NCI-H524 (cell line): ENCODE measurements at regions not wholly inside any gene's neighbourhood (a gene's known extent, or its start where the extent isn't known, plus 50 kb on each side); places are given as distances from the start of the nearest gene placed in this dataset.
"Not testable (repeated sequence)": the region's sequence is repeated elsewhere in the genome, so short reads cannot be mapped to it uniquely, and the experiment has no call there.

ENCODE experiments used
- DNase-seq, 2 experiments: peaks; one replicate each; lab custom pipeline; 2025; lab: John Stamatoyannopoulos, UW

GRCh38 chr6:160804639-160805038 is 102.6 kb downstream of the PLG start:
- no peak for DNase-seq

- no peak for DNase-seq
Measured at GRCh38 chr6:160808263-160808662, 106.2 kb downstream of the PLG start.

- no peak for DNase-seq
Measured at GRCh38 chr6:160810238-160810637, 108.2 kb downstream of the PLG start.

GRCh38 chr6:160812097-160812496 is 110.1 kb downstream of the PLG start:
- DNase-seq: no peak

- no peak for DNase-seq
Measured at GRCh38 chr6:160818934-160819333, 116.9 kb downstream of the PLG start.

- not testable (repeated sequence) for DNase-seq
Measured at GRCh38 chr6:160820661-160821060, 118.6 kb downstream of the PLG start.

- no peak for DNase-seq
Measured at GRCh38 chr6:160831739-160832138, 129.7 kb downstream of the PLG start.

GRCh38 chr6:160832422-160832821 is 130.4 kb downstream of the PLG start:
- DNase-seq: no peak

- no peak for DNase-seq
Measured at GRCh38 chr6:160837146-160837545, 135.1 kb downstream of the PLG start.

GRCh38 chr6:160851031-160851430 is 140.5 kb upstream of the MAP3K4 start:
- no peak for DNase-seq

- no peak for DNase-seq
Measured at GRCh38 chr6:160853946-160854345, 137.6 kb upstream of the MAP3K4 start.

GRCh38 chr6:160858886-160859285 is 132.7 kb upstream of the MAP3K4 start:
- DNase-seq: no peak

GRCh38 chr6:160859822-160860221 is 131.7 kb upstream of the MAP3K4 start:
- DNase-seq: no peak

GRCh38 chr6:160861824-160862223 is 129.7 kb upstream of the MAP3K4 start:
- no peak for DNase-seq

- DNase-seq: no peak
Measured at GRCh38 chr6:160863782-160864181, 127.8 kb upstream of the MAP3K4 start.

- DNase-seq: no peak
Measured at GRCh38 chr6:160871320-160871719, 120.2 kb upstream of the MAP3K4 start.

GRCh38 chr6:160881148-160881808 is 110.3 kb upstream of the MAP3K4 start:
- DNase-seq: no peak

GRCh38 chr6:160882006-160882405 is 109.6 kb upstream of the MAP3K4 start:
- DNase-seq: no peak

GRCh38 chr6:160882791-160883279 is 108.7 kb upstream of the MAP3K4 start:
- no peak for DNase-seq

- no peak for DNase-seq
Measured at GRCh38 chr6:160883560-160883959, 108.0 kb upstream of the MAP3K4 start.

- no peak for DNase-seq
Measured at GRCh38 chr6:160883999-160884398, 107.6 kb upstream of the MAP3K4 start.

GRCh38 chr6:160889148-160889547 is 102.4 kb upstream of the MAP3K4 start:
- not testable (repeated sequence) for DNase-seq

- no peak for DNase-seq
Measured at GRCh38 chr6:160891690-160892089, 99.9 kb upstream of the MAP3K4 start.

GRCh38 chr6:160895562-160895961 is 96.0 kb upstream of the MAP3K4 start:
- no peak for DNase-seq
